Occipital lobe (tissue), 1 donor: ENCODE measurements at regions not wholly inside any gene's neighbourhood (a gene's known extent, or its start where the extent isn't known, plus 50 kb on each side); places are given as distances from the start of the nearest gene placed in this dataset.
"Not testable (repeated sequence)": the region's sequence is repeated elsewhere in the genome, so short reads cannot be mapped to it uniquely, and the experiment has no call there.

Experiments used
- DNase-seq: peaks from one replicate; lab custom pipeline; 2025; lab: John Stamatoyannopoulos, UW

DNA sequence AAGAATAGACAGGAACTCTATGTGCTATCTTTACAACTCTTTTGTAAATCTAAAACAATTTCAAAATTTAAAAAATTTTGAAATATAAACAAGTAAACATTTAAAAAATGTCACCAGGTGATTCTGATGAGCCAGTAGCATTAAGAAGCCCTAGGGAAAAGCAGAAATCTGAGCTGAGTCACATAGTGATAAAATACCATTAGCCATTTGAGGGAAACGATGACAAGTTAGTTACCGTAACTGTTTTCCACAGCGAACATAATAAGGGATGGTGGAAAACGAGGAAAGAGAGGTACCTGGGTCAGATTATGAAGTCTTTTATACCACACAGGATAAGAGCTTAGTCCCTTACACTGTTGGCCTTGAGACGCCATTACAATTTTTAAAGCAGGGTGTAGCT, 55.5 kb downstream of the PRR15 start:
- DNase-seq, result no peak

DNA sequence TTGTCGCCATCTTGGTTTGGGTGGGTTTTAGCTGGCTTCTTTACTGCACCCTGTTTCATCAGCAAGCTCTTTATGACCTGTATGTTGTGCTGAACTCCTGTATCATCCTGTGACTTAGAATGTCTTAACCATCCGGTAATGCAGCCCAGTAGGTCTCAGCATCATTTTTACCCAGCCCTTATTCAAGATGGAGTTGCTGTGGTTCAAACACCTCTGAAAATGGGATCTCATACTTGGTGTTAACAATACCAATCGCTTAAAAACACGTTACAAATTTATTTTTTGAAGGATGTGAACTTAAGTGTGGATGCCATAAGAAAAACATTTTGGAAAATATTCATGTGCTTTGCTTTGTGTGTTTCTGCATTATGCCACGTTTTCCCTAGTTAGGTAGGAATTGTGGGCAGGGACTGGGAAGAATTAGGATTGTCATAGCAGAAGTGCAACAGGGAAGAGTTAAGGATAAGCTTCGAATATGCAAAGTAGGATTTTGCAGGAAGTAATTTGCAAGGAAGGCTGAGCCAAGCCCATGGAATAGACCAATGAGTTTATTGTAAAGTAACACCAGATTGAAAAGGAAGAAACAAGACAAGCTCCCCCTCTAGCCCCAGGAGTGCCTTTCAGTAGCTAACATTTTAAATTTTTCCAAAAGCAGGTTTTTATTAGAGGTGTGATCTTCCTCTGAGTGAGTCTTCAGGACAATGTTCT, 56.4 kb downstream of the PRR15 start:
- DNase-seq, result no peak

DNA sequence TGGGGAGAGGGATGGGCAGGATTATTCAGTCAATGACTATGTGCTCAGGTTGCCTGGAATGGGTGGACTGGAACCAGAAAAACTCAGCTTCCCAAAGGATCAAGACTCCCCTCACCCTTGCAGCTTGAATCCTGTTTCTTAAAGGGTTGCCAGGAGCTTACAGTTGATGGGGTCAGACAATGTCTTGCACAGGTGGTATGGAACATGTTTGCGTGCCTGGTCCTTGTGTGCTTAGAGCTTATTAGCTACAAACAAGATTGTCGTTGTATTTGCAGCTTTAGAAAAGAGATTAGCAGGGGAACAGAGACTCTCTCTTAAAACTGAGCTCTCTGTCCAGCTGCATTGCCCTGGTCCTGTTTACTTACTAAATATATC, 56.9 kb downstream of the PRR15 start:
- no peak for DNase-seq

DNA sequence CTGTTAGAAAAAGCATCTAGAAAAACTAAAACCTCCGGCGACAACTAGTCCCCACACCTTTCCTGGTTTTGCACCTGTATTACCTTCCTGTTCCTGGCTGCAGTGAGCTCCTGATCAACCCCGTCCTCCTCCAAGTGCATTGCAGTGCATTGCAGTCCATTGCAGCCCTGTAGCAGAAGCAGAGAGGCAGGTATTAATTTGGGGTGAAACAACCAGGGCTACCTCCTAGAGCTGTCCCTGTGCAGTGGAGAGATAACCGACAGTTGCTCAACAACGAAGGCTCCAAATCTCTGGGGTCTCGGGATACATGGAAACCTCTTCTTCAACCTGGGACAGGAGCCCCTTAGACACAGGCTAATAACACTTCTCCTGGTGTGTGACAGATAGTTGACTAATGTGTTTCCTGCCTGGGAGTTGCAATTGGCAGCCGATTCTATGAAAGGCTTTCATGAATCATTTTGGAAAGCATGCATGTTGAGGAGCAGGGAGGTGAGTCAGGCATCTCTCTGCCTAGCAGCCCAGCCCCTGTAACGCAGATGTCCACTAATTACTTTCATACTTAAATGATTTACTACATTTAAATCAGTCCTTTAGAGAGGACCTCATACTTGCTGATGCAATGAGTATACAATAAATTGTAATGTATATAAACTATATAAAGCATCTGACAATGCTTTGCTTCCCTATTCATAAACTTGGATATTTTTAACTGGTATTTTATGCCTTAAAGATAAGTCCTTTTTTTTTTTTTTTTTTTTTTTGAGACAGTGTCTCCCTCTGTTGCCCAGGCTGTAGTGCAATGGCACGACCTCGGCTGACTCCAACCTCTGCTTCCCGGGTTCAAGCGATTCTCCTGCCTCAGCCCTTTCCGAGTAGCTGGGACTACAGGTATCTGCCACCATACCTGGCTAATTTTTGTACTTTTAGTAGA, 59.0 kb downstream of the PRR15 start:
- no peak for DNase-seq

DNA sequence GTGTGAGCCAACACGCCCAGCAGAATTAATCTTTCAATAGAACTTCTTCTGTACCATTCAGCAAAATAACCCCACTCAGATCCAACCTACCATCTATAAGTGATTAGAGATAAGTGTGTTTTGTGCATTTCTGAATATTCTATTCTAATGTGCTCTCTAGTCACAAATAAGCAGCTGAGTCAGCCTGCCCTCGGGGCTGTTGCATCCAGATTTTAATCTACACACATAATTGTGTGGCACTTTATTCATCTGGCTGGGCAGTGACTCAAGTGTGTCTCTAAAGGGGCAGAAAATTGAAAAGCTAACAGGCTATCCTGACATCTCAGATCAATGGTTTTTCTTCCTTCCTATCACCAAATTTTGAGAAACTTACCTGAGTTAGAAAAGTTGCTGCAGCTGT, 60.3 kb downstream of the PRR15 start:
- no peak for DNase-seq

DNA sequence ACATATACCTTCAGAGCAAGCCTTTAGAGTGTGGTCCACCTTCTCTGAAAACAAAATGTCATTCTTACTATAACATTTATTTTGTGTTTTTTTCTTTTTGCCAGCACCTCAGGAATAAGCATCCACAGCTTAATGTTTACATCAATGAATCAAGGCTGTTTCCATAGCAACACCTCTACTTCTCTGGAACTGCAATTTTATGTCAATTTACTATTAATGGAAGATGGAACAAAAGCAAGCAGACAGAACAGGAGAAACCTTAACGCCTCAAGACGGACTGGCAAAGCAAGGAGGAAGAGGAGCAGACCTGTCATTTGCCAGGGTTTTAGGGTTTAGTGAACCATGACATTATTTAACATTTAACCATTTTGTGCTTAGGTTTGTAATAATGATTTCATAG, 63.1 kb downstream of the PRR15 start:
- DNase-seq, result no peak

DNA sequence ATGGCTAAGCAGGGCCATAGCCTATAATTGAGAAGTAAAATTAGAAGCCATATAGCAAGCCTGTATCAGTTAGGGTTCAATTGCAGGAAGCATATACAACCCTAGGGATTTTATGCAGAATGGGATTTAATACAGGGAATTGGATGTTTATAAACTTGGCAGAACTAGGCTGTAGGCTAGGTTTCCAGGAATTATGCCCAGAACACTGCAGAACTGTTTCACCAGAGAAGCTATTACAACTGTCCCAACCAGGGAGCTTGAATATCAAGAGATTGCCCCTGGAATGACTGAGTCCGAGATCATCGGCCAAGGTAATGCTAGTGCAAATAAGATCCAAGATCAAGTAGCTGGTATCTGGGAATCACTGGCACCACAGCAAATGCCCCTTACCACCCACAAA, 64.0 kb downstream of the PRR15 start:
- DNase-seq, result no peak

DNA sequence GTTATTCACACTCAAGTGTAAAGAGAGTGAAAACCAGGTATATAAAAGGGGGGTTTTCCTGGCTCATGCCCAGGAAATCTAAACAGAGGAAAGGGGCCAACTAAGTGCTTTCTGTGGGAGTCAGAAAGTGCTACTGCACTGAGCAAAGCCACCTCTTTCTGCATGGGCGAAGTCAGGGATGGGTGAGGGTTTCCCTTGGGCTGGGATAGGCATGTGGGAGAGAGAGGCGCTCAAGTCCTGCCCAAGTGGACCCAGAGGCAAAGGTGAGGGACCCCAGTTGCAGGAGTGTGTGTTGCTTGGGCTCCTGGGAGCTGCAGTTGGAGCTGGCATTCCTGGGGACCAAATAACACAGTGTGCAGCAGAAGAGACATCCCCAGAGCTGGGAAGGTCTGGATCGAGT, 65.9 kb downstream of the PRR15 start:
- DNase-seq, result no peak

DNA sequence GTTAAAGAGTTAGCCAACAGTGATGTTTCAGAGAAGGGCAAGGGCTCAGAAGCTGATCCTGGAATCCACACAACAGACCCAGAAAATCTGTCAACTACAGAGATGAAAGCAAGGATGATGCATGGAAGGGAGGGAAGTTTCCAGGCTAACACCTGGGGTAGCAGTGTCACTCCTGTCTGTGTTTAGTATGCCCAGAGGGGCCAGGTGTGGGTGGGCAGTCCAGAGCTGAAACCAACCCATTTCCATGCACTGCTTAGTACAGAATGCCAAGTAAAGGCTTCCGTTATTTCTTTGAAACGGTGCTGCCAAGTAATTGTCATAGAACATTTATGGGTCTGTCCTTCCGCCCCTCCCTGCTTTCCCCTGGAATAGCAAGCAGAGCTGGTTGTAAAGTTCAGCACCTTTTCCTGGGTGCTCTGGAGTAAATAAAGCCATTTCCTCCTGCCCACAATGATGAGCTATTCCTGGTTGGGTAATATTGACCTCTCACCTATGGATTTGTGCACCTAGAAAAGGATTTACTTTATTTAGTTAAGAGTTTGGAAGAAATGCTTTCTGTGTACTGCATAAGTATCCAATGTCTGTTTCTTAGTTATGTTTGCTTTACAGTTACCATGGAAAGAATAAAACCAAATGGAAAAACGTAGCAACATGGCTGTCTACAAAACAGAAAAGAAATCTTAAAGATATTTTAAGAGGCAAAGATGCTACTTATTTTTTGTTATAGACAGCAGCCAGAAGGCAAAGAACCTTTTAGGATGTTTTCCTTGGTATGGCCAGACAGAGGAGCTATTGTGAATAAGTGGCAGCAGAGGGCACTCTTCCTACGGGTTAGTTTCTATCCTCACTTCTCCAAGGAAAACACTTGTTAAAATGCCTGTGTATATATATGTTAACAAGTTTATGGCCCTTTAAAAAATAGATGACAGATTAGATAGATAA, 71.7 kb downstream of the PRR15 start:
- DNase-seq, result not testable (repeated sequence)

DNA sequence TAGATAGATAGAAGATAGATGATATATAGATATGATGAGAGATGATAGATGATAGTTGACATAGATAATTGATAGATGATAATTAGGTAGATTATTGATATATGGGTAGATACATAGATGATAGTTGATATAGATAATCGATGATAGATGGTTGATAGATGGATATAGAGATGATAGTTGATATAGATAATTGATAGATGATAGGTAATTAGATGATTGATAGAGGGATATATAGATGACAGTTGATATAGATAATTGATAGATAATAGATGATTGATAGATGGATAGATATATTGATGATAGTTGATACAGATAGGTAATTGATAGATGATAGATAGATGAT, 72.3 kb downstream of the PRR15 start:
- DNase-seq, result no peak

DNA sequence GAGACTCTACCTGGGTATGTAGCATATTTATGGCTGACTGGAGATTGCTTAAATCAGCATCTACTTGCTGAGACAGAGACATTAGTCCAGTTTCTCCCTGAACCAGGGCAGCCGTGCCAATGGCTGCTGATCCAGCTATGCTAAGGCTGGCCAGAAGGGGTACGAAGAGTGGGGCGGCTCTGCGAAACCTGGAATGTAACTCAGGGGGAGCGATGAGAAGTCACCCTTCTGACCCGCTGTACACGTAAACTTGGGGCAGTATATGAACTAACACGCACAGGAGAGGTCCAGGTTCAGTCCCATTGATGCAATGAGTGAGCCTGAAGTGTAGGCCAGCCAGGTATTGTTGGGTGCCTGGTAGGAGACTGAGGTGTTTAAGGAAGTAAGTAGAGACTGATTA, 73.7 kb downstream of the PRR15 start:
- DNase-seq, result no peak

DNA sequence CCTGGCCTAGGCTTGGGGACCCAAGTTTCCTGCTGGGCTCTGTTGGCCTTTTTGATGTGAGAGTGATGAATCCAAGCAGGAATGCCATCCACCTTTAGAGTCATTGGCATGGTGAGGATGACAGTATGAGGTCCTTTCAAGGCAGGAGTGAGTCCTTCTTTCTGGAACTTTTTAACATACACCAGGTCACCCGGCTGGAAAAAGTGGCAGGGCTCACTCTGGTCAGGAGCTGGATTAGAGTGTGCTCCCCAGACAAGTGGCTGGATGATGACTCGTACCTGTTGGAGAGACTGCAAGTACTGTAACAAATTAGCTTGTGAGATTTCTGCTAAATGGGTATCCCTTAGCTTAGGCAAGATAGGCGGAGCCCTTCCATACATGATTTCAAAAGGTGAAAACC, 75.2 kb downstream of the PRR15 start:
- not testable (repeated sequence) for DNase-seq

DNA sequence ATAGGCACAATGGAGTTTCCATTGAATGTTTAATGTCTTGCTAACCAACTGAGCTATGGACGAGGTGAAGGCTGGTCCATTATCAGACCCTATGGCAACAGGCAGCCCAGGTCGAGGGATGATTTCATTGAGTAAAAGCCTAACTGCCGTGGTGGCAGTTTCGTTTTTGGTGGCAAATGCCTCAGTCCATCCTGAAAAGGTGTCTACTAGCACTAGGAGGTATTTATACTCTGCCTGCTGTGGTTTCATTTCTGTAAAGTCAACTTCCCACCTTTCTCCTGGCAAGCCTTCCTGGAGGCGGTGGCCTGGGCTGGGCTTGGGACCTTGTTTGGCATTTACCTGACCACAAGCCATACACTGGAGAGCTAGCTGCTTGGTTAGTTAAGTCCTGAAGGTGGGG, 75.8 kb downstream of the PRR15 start:
- DNase-seq, result no peak

DNA sequence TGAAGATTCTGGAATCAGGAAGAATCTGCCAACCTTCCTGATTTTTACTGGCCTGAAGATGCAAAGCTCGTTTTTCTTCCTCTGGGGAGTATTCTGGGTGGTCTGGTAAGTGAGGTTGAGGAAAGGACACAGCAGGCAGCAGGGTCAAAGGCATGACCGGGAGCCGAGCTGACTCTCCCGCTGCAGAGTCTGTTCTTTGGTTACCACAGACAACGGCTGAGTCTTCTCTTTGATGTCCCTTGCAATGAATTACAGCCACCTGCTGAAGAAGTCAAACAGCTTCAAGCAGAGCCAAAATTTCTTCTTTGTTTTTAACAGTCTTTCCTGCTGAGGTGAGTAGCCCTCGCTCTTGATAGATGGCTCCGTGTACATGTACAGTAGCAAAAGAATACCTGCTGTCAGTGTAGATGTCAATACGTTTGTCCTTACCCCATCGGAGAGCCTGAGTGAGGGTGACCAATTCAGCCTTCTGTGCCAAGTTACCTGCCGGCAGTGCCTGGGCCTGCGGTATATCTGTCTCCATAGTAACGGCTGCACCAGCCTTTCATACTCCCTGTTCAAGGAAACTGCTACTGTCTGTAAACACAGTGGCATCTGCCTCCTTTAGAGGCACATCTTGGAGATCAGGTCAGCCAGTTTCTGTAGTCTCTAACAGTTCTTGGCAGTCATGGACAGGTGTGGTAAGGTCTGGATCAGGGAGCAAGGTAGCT, 76.4 kb downstream of the PRR15 start:
- DNase-seq, result no peak

DNA sequence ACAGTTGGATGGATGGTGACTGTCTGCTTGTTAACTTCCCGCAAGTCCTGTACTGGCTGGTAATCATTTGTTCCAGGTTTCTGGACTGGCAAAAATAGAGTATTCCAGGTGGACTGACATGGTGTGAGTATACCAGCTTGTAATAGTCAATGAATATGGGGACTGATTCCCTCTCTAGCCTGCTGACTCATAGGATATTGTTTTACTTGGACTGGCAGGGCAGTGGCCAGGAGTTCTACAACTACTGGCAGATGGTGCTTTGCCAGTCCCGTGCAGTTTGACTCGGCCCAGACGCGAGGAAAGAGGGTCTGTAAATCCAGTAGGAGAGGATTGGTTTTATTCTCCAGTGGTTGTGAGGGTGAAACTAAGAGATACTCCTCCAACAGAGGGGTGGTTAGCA, 78.0 kb downstream of the PRR15 start:
- no peak for DNase-seq

DNA sequence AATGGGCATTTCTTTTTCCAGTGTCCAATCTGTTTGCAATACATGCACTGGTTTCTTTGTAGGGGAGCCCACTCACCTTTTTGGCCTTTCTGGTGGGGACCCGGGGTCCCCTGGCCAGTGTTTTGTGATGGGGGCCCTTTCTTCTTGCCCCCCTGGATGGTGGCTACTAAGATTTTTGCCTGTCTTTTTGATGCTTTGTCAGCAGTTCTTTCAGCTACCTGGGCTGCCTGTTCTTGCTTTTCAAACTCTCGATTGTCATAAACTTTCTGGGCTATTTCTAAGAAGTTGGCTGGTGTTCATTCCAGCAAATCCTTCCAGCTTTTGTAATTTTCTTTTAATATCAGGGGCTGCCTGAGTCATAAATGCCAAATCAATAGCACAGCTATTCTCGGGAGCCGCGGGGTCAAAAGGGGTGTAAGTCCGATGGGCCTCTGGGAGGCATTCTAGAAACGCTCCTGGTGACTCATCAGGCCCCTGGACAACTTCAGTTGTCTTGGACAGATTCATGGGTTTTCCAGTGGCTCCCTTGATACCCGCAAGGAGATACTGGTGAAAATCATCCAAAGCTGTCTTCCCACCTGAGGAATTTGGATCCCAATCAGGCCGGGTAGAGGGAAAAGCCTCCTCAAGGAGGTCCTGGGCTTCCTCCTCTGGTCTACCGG, 79.0 kb downstream of the PRR15 start:
- no peak for DNase-seq

DNA sequence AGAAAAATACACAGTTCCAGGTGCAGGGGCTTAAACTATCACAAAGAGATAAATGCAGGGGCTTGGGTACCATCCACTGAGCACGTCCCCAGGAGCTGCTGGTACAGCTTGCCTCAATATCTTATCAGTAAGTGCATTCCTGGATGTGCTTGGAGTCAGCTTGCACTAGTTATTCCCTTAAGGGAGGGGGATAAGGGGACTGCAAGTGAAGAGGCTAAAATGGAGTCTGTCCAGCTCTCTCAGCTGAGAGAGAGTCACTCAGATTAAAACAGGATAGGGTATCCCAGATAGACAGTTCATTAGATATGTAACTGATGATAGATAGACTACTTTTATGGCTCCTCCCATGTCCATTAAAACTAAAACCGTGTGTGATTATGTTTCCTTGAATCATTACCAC, 82.5 kb downstream of the PRR15 start:
- not testable (repeated sequence) for DNase-seq

DNA sequence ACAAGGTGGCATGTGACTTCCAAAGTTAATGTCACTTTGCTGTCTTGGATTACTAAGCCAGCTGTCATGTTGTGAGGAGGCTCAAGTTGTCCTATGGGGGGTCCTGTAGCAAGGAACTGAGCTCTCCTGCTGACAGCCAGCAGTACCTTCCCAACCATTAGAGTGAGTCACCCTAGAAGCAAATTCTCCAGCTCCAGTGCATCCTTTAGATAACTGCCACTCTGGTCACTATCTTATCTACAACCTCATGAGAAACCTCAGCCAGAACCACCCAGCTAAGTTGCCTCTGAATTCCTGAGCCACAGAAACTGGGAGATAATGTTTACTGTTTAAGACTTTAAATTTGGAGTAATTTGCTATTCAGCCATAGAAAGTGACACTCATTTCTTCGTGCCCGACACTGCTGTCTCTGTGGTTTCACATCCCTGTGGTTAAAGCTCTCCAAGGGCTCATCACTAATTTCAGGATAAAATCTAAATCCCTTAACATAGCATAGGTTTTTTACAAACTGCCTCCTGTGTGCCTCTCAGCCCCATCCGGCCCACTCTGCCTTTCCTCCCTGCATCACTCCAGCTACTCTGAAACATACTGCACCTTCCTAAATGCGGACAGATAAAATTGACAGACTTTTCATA, 83.5 kb downstream of the PRR15 start:
- no peak for DNase-seq

DNA sequence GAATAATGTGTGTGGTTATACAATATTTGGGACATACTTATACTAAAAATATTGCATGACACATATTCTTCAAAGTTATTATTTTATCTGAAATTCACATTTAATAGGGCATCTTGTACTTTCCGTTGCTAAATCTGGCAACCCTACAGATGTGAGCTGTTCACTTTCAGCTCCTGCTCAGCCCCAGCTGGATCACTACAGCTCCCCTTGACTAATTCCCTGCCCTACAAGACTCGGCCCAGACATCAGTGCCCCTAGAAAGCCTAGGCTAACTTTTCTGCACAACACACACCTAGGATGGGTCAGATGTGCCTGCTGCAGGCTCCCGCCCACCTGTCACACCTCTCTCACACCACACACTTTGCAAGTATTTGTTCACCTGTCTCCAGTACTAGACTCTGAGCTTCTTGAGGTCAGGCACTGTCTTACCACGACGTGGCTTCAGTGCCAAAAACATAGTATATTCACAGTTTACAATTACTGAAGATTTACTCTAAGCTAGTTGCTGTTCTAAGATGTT, 84.1 kb downstream of the PRR15 start:
- DNase-seq, result not testable (repeated sequence)
